ENCODE measurements at regions not wholly inside any gene's neighbourhood (a gene's known extent, or its start where the extent isn't known, plus 50 kb on each side); places are given as distances from the start of the nearest gene placed in this dataset.
A peak's percentile ranks its signal among the peaks of the same experiment; 100 is the strongest.

DNA sequence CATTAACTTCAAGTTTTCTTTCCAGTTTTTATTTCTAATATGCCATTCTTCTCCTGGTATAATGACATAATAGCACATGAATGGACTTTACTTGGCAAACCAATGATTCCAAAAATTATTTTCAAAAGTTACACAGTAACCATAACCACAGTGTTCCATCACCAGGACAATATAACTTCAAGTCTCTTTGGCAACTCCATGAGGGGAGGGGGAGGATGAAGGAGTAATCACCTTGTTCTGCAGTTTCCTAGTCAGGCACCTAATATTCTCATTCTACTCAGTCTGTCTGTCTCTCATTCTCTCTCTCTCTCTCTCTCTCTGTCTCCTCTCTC, 66.6 kb downstream of the BTG1 start:
- Histone ChIP-seq H3K4me3 (no peak overlapping the region), H3K4me1 (peaks cover 5 to 19% (median 6%) of the 10 kb centered on the region in 3 donors), H3K27ac (peak overlapping the region in 1 of 4 donors; percentile 23), H3K27me3 (no peaks in the 10 kb centered on the region), H3K36me3 (no peaks in the 10 kb centered on the region), H3K9me3 (no peaks in the 10 kb centered on the region)
- no peak for TF ChIP-seq POLR2AphosphoS5 (IDR thresholded peaks at IDR 0.05)
- no peak for TF ChIP-seq POLR2A (IDR thresholded peaks at IDR 0.05)
- TF ChIP-seq EP300 (IDR thresholded peaks at IDR 0.05): no peak
- TF ChIP-seq, protein P1, sequence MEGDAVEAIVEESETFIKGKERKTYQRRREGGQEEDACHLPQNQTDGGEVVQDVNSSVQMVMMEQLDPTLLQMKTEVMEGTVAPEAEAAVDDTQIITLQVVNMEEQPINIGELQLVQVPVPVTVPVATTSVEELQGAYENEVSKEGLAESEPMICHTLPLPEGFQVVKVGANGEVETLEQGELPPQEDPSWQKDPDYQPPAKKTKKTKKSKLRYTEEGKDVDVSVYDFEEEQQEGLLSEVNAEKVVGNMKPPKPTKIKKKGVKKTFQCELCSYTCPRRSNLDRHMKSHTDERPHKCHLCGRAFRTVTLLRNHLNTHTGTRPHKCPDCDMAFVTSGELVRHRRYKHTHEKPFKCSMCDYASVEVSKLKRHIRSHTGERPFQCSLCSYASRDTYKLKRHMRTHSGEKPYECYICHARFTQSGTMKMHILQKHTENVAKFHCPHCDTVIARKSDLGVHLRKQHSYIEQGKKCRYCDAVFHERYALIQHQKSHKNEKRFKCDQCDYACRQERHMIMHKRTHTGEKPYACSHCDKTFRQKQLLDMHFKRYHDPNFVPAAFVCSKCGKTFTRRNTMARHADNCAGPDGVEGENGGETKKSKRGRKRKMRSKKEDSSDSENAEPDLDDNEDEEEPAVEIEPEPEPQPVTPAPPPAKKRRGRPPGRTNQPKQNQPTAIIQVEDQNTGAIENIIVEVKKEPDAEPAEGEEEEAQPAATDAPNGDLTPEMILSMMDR (IDR thresholded peaks at IDR 0.05): no peak
- no peak for ATAC-seq

DNA sequence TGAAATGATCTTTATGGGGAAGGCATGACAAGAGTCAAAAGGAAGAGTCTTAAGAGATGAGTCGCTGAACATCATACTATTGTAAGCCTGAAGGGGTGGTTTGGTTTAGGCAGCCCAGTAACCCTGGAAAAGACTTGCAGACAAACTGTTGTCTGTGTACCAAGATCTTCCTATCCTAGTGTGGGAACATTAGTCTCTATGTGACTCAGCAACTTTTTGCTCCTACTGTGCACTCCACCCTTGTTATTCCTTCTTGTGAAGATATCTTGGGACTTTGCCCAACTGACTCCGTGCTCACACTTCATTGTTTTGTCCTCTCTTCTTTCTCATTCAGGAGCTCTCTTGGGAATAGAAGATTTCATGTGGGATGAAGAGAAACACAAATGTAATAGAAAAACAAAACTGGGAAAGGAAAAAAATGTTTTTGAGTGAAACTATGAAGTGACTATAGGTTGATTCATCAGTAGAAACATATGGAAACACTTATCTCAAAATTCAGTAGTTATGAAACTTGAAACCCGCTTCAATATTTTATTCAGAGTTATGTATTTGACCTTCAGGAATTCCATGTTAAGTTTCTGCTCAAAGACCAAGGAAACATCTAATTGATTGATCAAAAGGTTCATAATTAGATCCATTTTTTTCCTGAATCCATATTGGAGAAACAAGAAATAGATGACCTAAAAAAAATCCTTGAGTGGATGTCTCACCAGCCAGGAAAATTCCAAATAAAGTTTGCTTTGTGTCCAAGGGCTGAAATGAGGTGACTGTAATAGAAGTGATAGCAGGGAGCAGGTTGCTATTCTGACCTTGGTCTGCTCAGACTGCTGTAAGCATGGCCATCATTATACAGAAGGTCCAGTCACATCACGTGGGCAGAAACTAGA, 67.2 kb downstream of the BTG1 start:
- H3K4me3 ChIP-seq: no peak overlapping the region
- no peaks in the 10 kb centered on the region for H3K27me3 ChIP-seq
- WGBS, 2 donors (ENCODE audit: low coverage in 1 of 2): 53 to 75% methylated on average over 2 to 4 of the region's 4 CpGs
- TF ChIP-seq POLR2A (IDR thresholded peaks at IDR 0.05): no peak
- TF ChIP-seq POLR2AphosphoS5 (IDR thresholded peaks at IDR 0.05): no peak
- no peak for TF ChIP-seq EP300 (IDR thresholded peaks at IDR 0.05)
- TF ChIP-seq, protein P1 (IDR thresholded peaks at IDR 0.05): no peak
- no peaks in the 10 kb centered on the region for H3K9me3 ChIP-seq
- H3K36me3 ChIP-seq: no peaks in the 10 kb centered on the region
- peaks cover 5 to 19% (median 6%) of the 10 kb centered on the region in 3 donors for H3K4me1 ChIP-seq
- peak; percentile 87 for ATAC-seq
- peak overlapping the region in 3 of 4 donors; percentile 18 to 56 (median 23) for H3K27ac ChIP-seq

DNA sequence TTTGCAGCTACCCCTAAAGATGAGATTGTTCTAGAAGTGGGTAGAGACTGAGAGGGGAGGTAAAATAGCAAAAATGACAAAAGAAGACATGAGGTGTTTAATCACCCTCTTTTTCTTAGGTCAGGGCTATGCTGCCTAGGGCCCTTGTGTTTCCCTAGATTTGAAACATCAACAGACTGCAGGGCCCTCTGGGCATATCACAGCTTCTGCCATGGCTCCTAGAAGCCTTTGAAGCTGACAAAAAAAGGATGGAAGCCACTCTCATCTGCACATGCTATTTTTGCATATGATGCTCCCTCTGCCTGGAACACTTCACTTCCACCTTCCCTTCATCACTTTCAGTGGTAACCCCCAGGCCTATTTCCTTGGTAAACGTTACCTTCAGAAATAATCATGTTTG, 68.1 kb downstream of the BTG1 start:
- H3K27me3 ChIP-seq: no peaks in the 10 kb centered on the region
- H3K36me3 ChIP-seq: no peaks in the 10 kb centered on the region
- peaks cover 5 to 19% (median 6%) of the 10 kb centered on the region in 3 donors for H3K4me1 ChIP-seq
- H3K27ac ChIP-seq: peak overlapping the region in 3 of 4 donors; percentile 16 to 56 (median 18)
- no peak overlapping the region for H3K4me3 ChIP-seq
- TF ChIP-seq POLR2AphosphoS5 (IDR thresholded peaks at IDR 0.05): no peak
- TF ChIP-seq POLR2A (IDR thresholded peaks at IDR 0.05): no peak
- no peak for TF ChIP-seq EP300 (IDR thresholded peaks at IDR 0.05)
- TF ChIP-seq, protein P1 (IDR thresholded peaks at IDR 0.05): no peak
- no peak for ATAC-seq
- no peaks in the 10 kb centered on the region for H3K9me3 ChIP-seq
- 88 to 100% methylated on average over 1 of the region's 1 CpG for WGBS, 2 donors (ENCODE audit: low coverage in 1 of 2)

DNA sequence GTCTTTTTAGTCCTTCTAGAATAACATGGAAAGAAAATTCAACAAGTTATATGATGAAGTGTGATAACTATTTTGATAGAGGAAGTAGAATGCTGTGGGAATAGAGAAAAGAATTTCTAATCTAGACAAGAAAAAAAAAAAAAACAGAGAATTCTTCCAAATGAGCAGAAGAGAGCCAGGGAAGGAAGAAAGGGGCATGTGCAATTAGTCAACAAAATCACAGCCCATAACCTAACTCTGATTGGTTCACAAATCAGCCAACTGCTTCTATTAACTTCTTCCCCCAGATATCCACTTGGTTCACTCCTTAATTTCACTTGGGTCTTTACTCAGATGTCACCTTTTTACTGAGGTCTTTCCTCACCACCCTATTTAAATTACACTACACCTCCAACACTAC, 69.5 kb downstream of the BTG1 start:
- Histone ChIP-seq H3K4me1 (peaks cover 5 to 19% (median 6%) of the 10 kb centered on the region in 3 donors), H3K27me3 (no peaks in the 10 kb centered on the region), H3K27ac (no peak overlapping the region), H3K9me3 (no peaks in the 10 kb centered on the region), H3K4me3 (no peak overlapping the region), H3K36me3 (no peaks in the 10 kb centered on the region)
- ATAC-seq: no peak
- TF ChIP-seq, protein P1 (IDR thresholded peaks at IDR 0.05): no peak
- TF ChIP-seq POLR2AphosphoS5 (IDR thresholded peaks at IDR 0.05): no peak
- TF ChIP-seq POLR2A (IDR thresholded peaks at IDR 0.05): no peak
- TF ChIP-seq EP300 (IDR thresholded peaks at IDR 0.05): no peak

DNA sequence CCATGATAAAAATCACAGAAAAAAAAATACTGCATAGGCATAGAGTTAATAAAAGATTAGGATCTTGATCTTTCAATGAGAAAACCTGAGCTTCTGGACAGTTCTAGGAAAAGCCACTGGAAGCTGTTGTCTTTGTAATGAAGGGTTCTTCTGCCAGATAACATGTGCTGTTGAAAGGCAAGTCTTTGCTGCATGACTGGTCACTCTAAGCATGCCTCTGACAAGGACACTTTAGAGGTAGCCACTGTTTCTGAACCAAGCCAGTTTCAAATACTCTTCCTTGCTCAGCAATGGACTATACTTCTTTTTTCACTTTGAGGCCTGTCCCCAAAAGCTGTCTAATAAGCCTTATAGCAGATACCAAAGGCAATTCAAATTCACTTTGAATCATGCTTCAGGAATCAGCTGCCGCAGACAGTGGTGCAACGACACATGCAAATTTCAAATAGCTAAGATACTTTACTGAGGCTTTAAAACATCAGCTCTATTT, 70.2 kb downstream of the BTG1 start:
- no peaks in the 10 kb centered on the region for H3K36me3 ChIP-seq
- WGBS, 2 donors (ENCODE audit: low coverage in 1 of 2): 68 to 94% methylated on average over 2 of the region's 2 CpGs
- no peak for ATAC-seq
- peaks cover 3 to 19% (median 6%) of the 10 kb centered on the region in 3 donors for H3K4me1 ChIP-seq
- no peaks in the 10 kb centered on the region for H3K27me3 ChIP-seq
- H3K27ac ChIP-seq: no peak overlapping the region
- TF ChIP-seq POLR2A (IDR thresholded peaks at IDR 0.05) (no peak), POLR2AphosphoS5 (IDR thresholded peaks at IDR 0.05) (no peak), EP300 (IDR thresholded peaks at IDR 0.05) (no peak)
- TF ChIP-seq, protein P1 (IDR thresholded peaks at IDR 0.05): no peak
- no peaks in the 10 kb centered on the region for H3K9me3 ChIP-seq
- no peak overlapping the region for H3K4me3 ChIP-seq
